NT2/D1 (cell line): ENCODE measurements at regions not wholly inside any gene's neighbourhood (a gene's known extent, or its start where the extent isn't known, plus 50 kb on each side); places are given as distances from the start of the nearest gene placed in this dataset.

Source experiments
- SUZ12 ChIP-seq: IDR thresholded peaks from 2 replicates; pipeline ENCODE4 v1.6.1; 2011; ENCODE audit not compliant: insufficient read length, insufficient read depth; ENCODE audit errors: extremely low read depth
- YY1 ChIP-seq: IDR thresholded peaks from 2 replicates; pipeline ENCODE4 v1.6.1; 2011; ENCODE audit not compliant: insufficient read length, insufficient read depth
- ZNF274 ChIP-seq: IDR thresholded peaks from 2 replicates; pipeline ENCODE4 v1.6.1; 2011; ENCODE audit warnings: mild to moderate bottlenecking, low read depth, low read length

GRCh38 chr6:27096834-27097511 lies 150.5 kb upstream of the PRSS16 start:
- TF ChIP-seq SUZ12 (no peak), ZNF274 (no peak), YY1 (no peak)
